SU-DHL-6 (cell line): ENCODE measurements at regions not wholly inside any gene's neighbourhood (a gene's known extent, or its start where the extent isn't known, plus 50 kb on each side); places are given as distances from the start of the nearest gene placed in this dataset.

ENCODE experiments used
- H2AFZ ChIP-seq: fragments of 200-600 bp; sonication (generic); 2 replicates; pipeline ENCODE4 v1.6.1; 2014; ENCODE audit warnings: low read depth, mild to moderate bottlenecking, moderate library complexity, mixed read lengths, antibody characterized with exemption, low read length; ENCODE audit not compliant: severe bottlenecking
- H3F3A ChIP-seq: fragments of 200-600 bp; shearing (Covaris generic); 2 replicates; pipeline ENCODE4 v1.6.0; 2016; ENCODE audit warnings: antibody characterized with exemption, mild to moderate bottlenecking; ENCODE audit not compliant: insufficient read depth
- H3K27ac ChIP-seq: fragments of 200-600 bp; sonication (generic); 2 replicates; pipeline ENCODE4 v1.5.1; 2016; ENCODE audit warnings: low read depth, mild to moderate bottlenecking, low read length, moderate library complexity, mixed read lengths
- H3K27me3 ChIP-seq: fragments of 200-600 bp; sonication (generic), shearing (Covaris generic); 2 replicates; pipeline ENCODE4 v1.6.0; 2014; ENCODE audit warnings: mild to moderate bottlenecking, low read length
- H3K36me3 ChIP-seq: fragments of 200-600 bp; sonication (generic); 2 replicates; pipeline ENCODE4 v1.6.1; 2014; ENCODE audit warnings: mild to moderate bottlenecking, low read length, mixed read lengths
- H3K4me2 ChIP-seq: fragments of 300-600, 200-600 bp; shearing (Covaris generic), sonication (generic); 2 replicates; pipeline ENCODE4 v1.6.0; 2014; ENCODE audit warnings: low read length, low read depth, mild to moderate bottlenecking; ENCODE audit not compliant: poor library complexity, severe bottlenecking
- H3K4me3 ChIP-seq: fragments of 200-600 bp; sonication (generic); 2 replicates; pipeline ENCODE4 v1.5.1; 2014; ENCODE audit warnings: antibody characterized with exemption, low read length, mild to moderate bottlenecking, mixed read lengths; ENCODE audit not compliant: insufficient read depth, poor library complexity, severe bottlenecking
- H3K79me2 ChIP-seq: fragments of 200-600 bp; sonication (generic); 2 replicates; pipeline ENCODE4 v1.6.1; 2014; ENCODE audit warnings: mild to moderate bottlenecking, low read length, moderate library complexity; ENCODE audit not compliant: insufficient read depth
- H3K9ac ChIP-seq: fragments of 200-600 bp; sonication (generic); 2 replicates; pipeline ENCODE4 v1.7.0; 2014; ENCODE audit warnings: mild to moderate bottlenecking, low read length
- H3K9me2 ChIP-seq: fragments of 200-600 bp; sonication (generic); replicated peaks from 2 replicates; pipeline ENCODE4 v1.6.1; 2014; ENCODE audit warnings: low read length; ENCODE audit not compliant: insufficient read depth
- H3K9me3 ChIP-seq: fragments of 200-600 bp; sonication (generic); 2 replicates; pipeline ENCODE4 v1.6.1; 2014; ENCODE audit warnings: low read length, mixed read lengths; ENCODE audit not compliant: insufficient read depth
- H4K20me1 ChIP-seq: fragments of 200-600 bp; sonication (generic); 2 replicates; pipeline ENCODE4 v1.6.1; 2014; ENCODE audit warnings: low read depth, mild to moderate bottlenecking, antibody characterized with exemption, low read length, moderate library complexity, mixed read lengths
- CTCF ChIP-seq: fragments of 200-600 bp; sonication (generic); IDR thresholded peaks from one replicate; pipeline ENCODE4 v1.5.1; 2017; ENCODE audit warnings: antibody characterized with exemption, mild to moderate bottlenecking, low read length, moderate library complexity; ENCODE audit not compliant: insufficient read depth, poor library complexity, severe bottlenecking
- EZH2phosphoT487 ChIP-seq: fragments of 200-600 bp; sonication (generic), shearing (Covaris generic); conservative IDR thresholded peaks from 2 replicates; pipeline ENCODE4 v1.6.1; 2018; ENCODE audit warnings: mild to moderate bottlenecking, antibody characterized with exemption, low read length, moderate library complexity, mixed read lengths

DNA sequence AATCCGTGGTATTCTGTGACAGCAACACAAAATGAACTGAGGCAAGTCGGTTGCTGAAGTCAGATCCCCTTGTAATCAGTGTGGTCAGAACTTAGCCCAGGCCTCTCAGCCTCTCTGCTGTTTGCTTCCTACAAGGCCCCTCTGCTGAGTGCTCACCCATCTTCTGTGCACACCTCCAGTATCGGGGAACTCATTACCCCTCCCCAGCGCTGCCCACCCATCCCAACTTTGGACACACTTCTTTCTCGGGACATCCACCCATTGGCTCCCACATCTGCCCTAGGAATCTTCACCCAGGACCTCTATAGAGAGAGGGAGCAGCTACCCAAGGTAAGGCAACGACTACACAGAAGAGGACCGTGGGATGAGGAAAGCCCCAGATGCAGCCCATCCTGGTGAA lies 217.5 kb downstream of the MATN1 start:
- TF ChIP-seq EZH2phosphoT487: no peak
- TF ChIP-seq CTCF: no peak
- H3K9me2 ChIP-seq: no peaks in the 10 kb centered on the region
- no peak overlapping the region for H3K4me3 ChIP-seq
- H3K27me3 ChIP-seq: no peaks in the 10 kb centered on the region
- no peak overlapping the region for H3K9ac ChIP-seq
- H3K9me3 ChIP-seq: no peaks in the 10 kb centered on the region
- H3K27ac ChIP-seq: no peak overlapping the region
- H3K4me2 ChIP-seq: no peak overlapping the region
- H3K36me3 ChIP-seq: no peaks in the 10 kb centered on the region
- no peaks in the 10 kb centered on the region for H3F3A ChIP-seq
- no peak overlapping the region for H2AFZ ChIP-seq
- H3K79me2 ChIP-seq: no peaks in the 10 kb centered on the region
- H4K20me1 ChIP-seq: no peaks in the 10 kb centered on the region

GRCh38 chr1:30492451-30492850 lies 230.9 kb downstream of the MATN1 start:
- Histone ChIP-seq H3K36me3 (no peaks in the 10 kb centered on the region), H4K20me1 (no peaks in the 10 kb centered on the region), H3K27me3 (no peaks in the 10 kb centered on the region), H3K4me2 (no peak overlapping the region), H3K9me2 (no peaks in the 10 kb centered on the region), H3K27ac (no peak overlapping the region), H3K9me3 (no peaks in the 10 kb centered on the region), H2AFZ (no peak overlapping the region), H3F3A (no peaks in the 10 kb centered on the region), H3K4me3 (no peak overlapping the region), H3K79me2 (no peaks in the 10 kb centered on the region), H3K9ac (no peak overlapping the region)
- TF ChIP-seq CTCF: no peak
- TF ChIP-seq EZH2phosphoT487: no peak

GRCh38 chr1:30491831-30492230 lies 231.6 kb downstream of the MATN1 start:
- Histone ChIP-seq H3K9me2 (no peaks in the 10 kb centered on the region), H3K79me2 (no peaks in the 10 kb centered on the region), H4K20me1 (no peaks in the 10 kb centered on the region), H3F3A (no peaks in the 10 kb centered on the region), H3K9ac (no peak overlapping the region), H3K4me3 (no peak overlapping the region), H3K27me3 (no peaks in the 10 kb centered on the region), H3K36me3 (no peaks in the 10 kb centered on the region), H3K4me2 (no peak overlapping the region), H2AFZ (no peak overlapping the region), H3K9me3 (no peaks in the 10 kb centered on the region), H3K27ac (no peak overlapping the region)
- TF ChIP-seq CTCF (no peak), EZH2phosphoT487 (no peak)

DNA sequence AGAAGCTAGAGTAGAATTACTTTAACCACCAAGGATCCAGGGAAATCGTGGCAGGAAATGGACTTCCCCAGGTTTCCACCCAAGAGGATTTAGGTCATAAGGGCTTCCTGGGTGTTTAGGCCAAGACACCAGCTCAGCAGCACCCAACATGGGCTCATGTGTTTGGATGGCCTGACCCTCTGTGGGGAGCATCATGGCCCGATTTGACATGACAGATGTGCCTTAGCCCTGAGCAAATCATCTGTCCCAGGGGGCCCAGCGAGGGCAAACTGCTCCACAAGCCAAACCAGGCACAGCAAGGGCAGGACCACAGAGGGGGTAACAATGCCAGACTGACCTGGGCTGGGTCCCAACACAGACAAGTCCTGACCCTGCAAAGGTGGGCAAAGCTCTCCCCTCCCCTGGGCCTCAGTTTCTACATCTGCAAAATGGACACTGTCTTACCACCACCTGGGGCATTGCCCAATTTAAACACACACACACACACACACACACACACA lies 232.8 kb downstream of the MATN1 start:
- H3K4me2 ChIP-seq: no peak overlapping the region
- no peaks in the 10 kb centered on the region for H3K9me2 ChIP-seq
- TF ChIP-seq CTCF: no peak
- no peak for TF ChIP-seq EZH2phosphoT487
- no peaks in the 10 kb centered on the region for H3F3A ChIP-seq
- H3K79me2 ChIP-seq: no peaks in the 10 kb centered on the region
- no peak overlapping the region for H2AFZ ChIP-seq
- H3K9me3 ChIP-seq: no peaks in the 10 kb centered on the region
- no peaks in the 10 kb centered on the region for H3K36me3 ChIP-seq
- H4K20me1 ChIP-seq: no peaks in the 10 kb centered on the region
- no peak overlapping the region for H3K4me3 ChIP-seq
- H3K27me3 ChIP-seq: no peaks in the 10 kb centered on the region
- H3K27ac ChIP-seq: no peak overlapping the region
- no peak overlapping the region for H3K9ac ChIP-seq
